Vagina (tissue), 2 donors: ENCODE measurements at regions not wholly inside any gene's neighbourhood (a gene's known extent, or its start where the extent isn't known, plus 50 kb on each side); places are given as distances from the start of the nearest gene placed in this dataset.

ENCODE experiments used
- DNase-seq, 2 donors: peaks; one replicate each; pipeline ENCODE4 v3.0.0-alpha.2; 2017; ENCODE audit errors: extremely low spot score in 2 of 2
- H3K27ac ChIP-seq: fragments of 200-600 bp; sonication (generic); one replicate; pipeline ENCODE4 v1.5.1; 2019
- H3K27me3 ChIP-seq: fragments of 200-600 bp; sonication (generic); one replicate; pipeline ENCODE4 v1.5.1; 2019
- H3K36me3 ChIP-seq, 2 donors: fragments of 200-600 bp; sonication (generic); one replicate each; pipeline ENCODE4 v1.5.1; 2017 to 2019
- H3K4me1 ChIP-seq: fragments of 200-600 bp; sonication (generic); one replicate; pipeline ENCODE4 v1.5.1; 2019
- H3K4me3 ChIP-seq, 2 donors: fragments of 200-600 bp; sonication (generic); 1 replicate in 1 of 2; 2 replicates in 1 of 2; pipeline ENCODE4 v1.5.1; 2016 to 2019
- H3K9me3 ChIP-seq: fragments of 200-600 bp; sonication (generic); one replicate; pipeline ENCODE4 v1.5.1; 2019
- CTCF ChIP-seq, 3 experiments: fragments of 450-650 bp in 2 of 3; fragments of 200-600 bp in 1 of 3; sonication (generic) in 1 of 3; IDR thresholded peaks; one replicate each; pipeline ENCODE4 v1.5.1; 2017 to 2019; ENCODE audit warnings: antibody characterized with exemption in 3 of 3, mild to moderate bottlenecking in 2 of 3, moderate library complexity in 2 of 3
- POLR2A ChIP-seq, 2 donors: fragments of 450-650 bp; IDR thresholded peaks; one replicate each; pipeline ENCODE4 v1.6.1; 2017; ENCODE audit warnings: antibody characterized with exemption in 2 of 2, mild to moderate bottlenecking in 2 of 2, moderate library complexity in 2 of 2
- POLR2AphosphoS5 ChIP-seq, 2 donors: sonication (generic); formaldehyde crosslinking; IDR thresholded peaks; one replicate each; pipeline ENCODE4 v1.9.0; 2017; ENCODE audit warnings: antibody characterized with exemption in 2 of 2, mild to moderate bottlenecking in 2 of 2, low read depth in 1 of 2; ENCODE audit not compliant: insufficient read depth in 1 of 2
- intact Hi-C: fragments of 100-400 bp; cut with DNase I; formaldehyde crosslinking; loops from one replicate; pipeline ENCODE4 v1.15.1; 2023

- H3K4me3 ChIP-seq, result no peak overlapping the region
- intact Hi-C loops, result no loop called here
- H3K4me1 ChIP-seq, result no peaks in the 10 kb centered on the region
- H3K27me3 ChIP-seq, result no peaks in the 10 kb centered on the region
- H3K27ac ChIP-seq, result no peak overlapping the region
- no peaks in the 10 kb centered on the region for H3K9me3 ChIP-seq
- TF ChIP-seq POLR2A (IDR thresholded peaks at IDR 0.05), result no peak
- no peak for TF ChIP-seq POLR2AphosphoS5 (IDR thresholded peaks at IDR 0.05; ENCODE audit: insufficient read depth in 1 of 2, low read depth in 1 of 2)
- no peak for TF ChIP-seq CTCF (IDR thresholded peaks at IDR 0.05)
- no peaks in the 10 kb centered on the region for H3K36me3 ChIP-seq
- no peak for DNase-seq
These were observed 227.4 kb downstream of the ALX1 start for GRCh38 chr12:85507456-85507855.

GRCh38 chr12:85509081-85509856, 229.2 kb downstream of the ALX1 start:
- Histone ChIP-seq H3K4me3 (no peak overlapping the region), H3K27ac (no peak overlapping the region), H3K4me1 (no peaks in the 10 kb centered on the region), H3K36me3 (no peaks in the 10 kb centered on the region), H3K9me3 (no peaks in the 10 kb centered on the region), H3K27me3 (no peaks in the 10 kb centered on the region)
- DNase-seq, result no peak
- TF ChIP-seq CTCF (IDR thresholded peaks at IDR 0.05) (no peak), POLR2AphosphoS5 (IDR thresholded peaks at IDR 0.05; ENCODE audit: insufficient read depth in 1 of 2, low read depth in 1 of 2) (no peak), POLR2A (IDR thresholded peaks at IDR 0.05) (no peak)
- intact Hi-C loops, result no loop called here

- TF ChIP-seq CTCF (IDR thresholded peaks at IDR 0.05) (no peak), POLR2AphosphoS5 (IDR thresholded peaks at IDR 0.05; ENCODE audit: insufficient read depth in 1 of 2, low read depth in 1 of 2) (no peak), POLR2A (IDR thresholded peaks at IDR 0.05) (no peak)
- Histone ChIP-seq H3K36me3 (no peaks in the 10 kb centered on the region), H3K27me3 (no peaks in the 10 kb centered on the region), H3K27ac (no peak overlapping the region), H3K4me1 (no peaks in the 10 kb centered on the region), H3K4me3 (no peak overlapping the region), H3K9me3 (no peaks in the 10 kb centered on the region)
- no peak for DNase-seq
- intact Hi-C loops, result no loop called here
These were observed 229.8 kb downstream of the ALX1 start for GRCh38 chr12:85509857-85510256.

GRCh38 chr12:85516039-85516438, 236.0 kb downstream of the ALX1 start:
- intact Hi-C loops, result no loop called here
- no peak for DNase-seq
- Histone ChIP-seq H3K9me3 (no peaks in the 10 kb centered on the region), H3K36me3 (no peaks in the 10 kb centered on the region), H3K27ac (no peak overlapping the region), H3K4me1 (no peaks in the 10 kb centered on the region), H3K27me3 (no peaks in the 10 kb centered on the region), H3K4me3 (no peak overlapping the region)
- no peak for TF ChIP-seq CTCF (IDR thresholded peaks at IDR 0.05)
- no peak for TF ChIP-seq POLR2AphosphoS5 (IDR thresholded peaks at IDR 0.05; ENCODE audit: insufficient read depth in 1 of 2, low read depth in 1 of 2)
- TF ChIP-seq POLR2A (IDR thresholded peaks at IDR 0.05), result no peak

- Histone ChIP-seq H3K36me3 (no peaks in the 10 kb centered on the region), H3K4me3 (no peak overlapping the region), H3K4me1 (no peaks in the 10 kb centered on the region), H3K27me3 (no peaks in the 10 kb centered on the region), H3K27ac (no peak overlapping the region), H3K9me3 (no peaks in the 10 kb centered on the region)
- no peak for DNase-seq
- intact Hi-C loops, result no loop called here
- no peak for TF ChIP-seq POLR2AphosphoS5 (IDR thresholded peaks at IDR 0.05; ENCODE audit: insufficient read depth in 1 of 2, low read depth in 1 of 2)
- no peak for TF ChIP-seq CTCF (IDR thresholded peaks at IDR 0.05)
- no peak for TF ChIP-seq POLR2A (IDR thresholded peaks at IDR 0.05)
These were observed 236.8 kb downstream of the ALX1 start for GRCh38 chr12:85516667-85517325.
